HUDEP-2 (cell line): ENCODE measurements at regions not wholly inside any gene's neighbourhood (a gene's known extent, or its start where the extent isn't known, plus 50 kb on each side); places are given as distances from the start of the nearest gene placed in this dataset.

Experiments used
- DNase-seq, 76 experiments: peaks; one replicate each; lab custom pipeline; 2025; ENCODE audit not compliant: unreplicated experiment in 76 of 76; lab: John Stamatoyannopoulos, UW

DNA sequence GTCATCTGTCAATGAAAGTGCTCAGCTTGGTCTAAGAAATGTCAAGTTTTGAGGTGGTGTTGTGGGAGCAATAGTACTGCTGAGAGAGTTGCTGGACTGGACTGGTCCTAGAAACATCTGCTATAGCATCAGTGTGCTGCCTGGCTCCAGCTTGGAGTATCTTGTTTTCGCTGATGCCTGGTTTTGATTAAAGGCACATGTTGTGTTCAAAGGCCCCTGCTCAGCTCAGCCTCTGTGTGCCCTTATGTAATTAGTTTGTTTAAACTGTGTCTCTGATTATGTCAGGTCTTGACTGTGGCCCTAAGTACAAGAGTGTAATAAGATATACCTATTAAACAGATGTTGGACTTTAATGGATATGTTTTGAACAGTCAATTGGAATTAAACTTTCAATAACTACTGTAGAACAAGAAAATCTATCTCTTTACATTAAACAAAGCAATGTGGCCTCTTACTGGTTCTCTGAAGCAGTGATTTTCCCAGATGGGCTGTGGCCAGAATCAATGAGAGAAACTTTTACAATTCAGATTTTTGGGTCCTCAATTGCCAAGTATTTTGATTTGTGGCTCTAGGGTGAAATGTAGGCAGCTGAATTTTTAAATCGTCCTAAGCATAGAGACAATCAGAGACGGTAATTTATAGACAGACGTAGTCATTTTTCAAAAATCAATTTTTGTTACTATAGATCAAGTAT is 668.2 kb downstream of the DHX35 start:
- no peak for DNase-seq

DNA sequence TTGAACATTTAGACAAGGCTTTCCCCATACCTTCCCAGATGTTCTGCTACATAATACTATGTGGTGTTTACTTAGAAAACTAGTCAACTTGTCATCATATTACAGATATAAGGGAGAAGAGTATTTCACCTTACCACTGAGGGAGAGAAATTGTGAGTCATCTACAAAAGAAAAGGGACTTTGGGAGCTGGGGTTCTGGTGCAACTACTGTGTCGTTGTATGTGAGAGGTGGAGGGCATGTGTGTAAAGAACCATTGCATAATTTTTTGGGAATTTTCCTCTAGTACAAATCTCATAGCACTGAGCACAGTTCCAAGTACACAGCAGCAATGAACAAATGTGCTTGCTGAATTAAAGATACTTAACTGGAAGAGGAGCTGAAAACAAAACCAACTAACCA is 665.6 kb downstream of the DHX35 start:
- DNase-seq = no peak

DNA sequence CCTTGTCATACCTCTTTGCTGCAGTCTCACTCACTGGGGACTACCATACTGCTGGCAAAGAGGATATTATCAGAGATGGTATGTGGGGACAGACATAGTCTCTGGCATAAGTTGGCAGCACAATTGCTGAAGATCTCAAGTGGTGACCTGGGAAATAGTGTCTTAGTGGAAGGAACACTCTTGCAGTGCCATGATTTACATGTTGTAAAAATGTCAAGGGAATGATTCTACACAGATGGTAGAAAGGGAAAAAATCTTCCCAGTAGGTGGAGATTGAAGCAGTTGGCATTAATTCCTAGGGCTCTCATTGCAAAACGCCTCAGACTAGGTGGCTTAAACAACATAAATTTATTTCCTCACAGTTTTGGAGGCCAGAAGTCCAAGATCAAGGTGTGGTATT is 662.2 kb downstream of the DHX35 start:
- DNase-seq = no peak

DNA sequence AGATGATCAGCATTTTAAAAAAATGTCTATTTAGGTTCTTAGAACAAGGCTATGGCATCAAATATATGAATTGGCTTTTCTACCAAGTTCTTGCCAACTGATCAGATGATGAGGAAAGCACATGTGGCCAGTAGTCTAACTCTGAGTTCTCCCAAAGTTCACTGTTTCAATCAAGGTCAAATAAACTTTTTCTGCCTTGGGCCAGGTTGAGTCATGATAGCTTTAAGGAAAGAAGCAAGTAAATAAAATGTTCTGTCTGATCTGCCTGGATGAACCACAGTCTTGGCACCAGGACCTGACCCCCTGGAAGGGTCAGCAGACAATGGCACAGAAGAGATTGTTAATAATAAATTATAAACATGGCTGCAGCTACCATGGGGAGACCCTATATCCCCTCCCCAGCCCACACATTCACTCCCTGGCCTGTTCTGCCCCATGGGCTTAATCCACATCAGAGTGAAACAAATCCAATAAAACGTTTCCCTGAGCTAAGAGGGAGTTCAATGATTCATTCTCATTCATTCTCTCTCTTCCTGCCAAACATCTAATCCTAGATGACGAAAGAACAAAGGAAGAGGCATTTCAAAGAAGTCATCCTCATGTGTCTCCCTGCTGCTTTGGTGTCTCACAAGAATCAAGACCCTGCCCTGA is 661.6 kb downstream of the DHX35 start:
- DNase-seq = no peak

DNA sequence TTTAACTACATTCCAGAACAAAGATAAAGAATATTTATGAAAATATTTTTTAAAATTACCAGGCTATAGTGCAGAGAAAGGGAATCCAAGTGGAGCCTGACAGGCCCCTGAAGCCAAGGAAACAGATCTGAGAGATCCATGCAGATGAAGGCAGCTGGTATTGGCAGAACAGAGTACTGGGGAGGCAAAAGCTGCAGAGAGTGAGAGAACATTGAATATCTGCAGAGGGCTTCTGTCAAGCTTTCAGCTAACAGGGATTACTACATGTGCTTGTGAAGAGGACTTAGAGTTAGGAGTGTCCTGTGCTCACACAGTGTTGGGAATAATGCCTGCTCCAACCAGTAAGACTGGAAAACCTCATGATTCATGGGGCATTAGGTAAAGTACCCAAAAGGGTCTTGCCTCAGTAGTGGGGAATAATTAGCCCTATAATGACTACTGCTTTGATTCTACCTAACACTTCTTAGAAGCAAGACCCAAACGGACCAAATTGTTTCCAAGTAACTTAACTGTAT is 657.2 kb downstream of the DHX35 start:
- DNase-seq = no peak

DNA sequence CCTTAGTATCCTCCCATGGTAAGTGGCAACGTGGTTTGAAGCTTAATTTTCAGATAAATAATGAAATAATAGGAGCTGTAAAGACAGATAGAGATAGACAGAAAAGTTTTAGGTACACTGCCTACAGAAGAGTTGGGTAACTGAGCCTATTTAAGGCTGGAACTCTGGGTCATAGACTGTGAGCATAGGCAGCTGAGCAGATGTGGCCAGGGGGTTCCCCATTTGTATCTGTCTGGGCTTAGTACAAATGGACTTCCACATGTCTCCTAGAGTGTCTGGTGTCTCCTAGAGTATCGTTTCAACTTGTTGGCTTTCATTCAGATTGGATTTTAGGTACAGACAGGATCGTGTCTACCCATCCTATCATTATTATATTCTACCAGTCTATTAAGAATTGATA is 649.8 kb downstream of the DHX35 start:
- no peak for DNase-seq

DNA sequence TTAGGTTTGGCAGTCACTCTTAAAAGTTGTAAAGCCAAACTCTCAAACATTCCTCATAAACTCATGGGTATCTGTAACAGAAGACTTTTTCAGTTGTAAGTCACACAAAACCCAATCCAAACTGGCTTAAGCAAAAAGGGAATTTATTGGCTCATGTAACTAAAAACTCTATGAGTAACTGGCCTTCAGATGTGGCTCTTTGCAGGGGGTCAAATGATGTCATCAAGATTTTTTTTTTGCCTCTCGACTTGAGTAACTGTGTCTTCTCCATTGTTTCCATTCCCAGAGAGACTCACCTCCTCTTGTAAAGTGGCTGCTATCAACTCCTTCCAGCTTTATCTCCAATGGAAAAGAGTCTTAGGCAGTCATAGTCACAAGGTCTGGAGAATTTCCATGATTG is 645.0 kb downstream of the DHX35 start:
- no peak for DNase-seq

DNA sequence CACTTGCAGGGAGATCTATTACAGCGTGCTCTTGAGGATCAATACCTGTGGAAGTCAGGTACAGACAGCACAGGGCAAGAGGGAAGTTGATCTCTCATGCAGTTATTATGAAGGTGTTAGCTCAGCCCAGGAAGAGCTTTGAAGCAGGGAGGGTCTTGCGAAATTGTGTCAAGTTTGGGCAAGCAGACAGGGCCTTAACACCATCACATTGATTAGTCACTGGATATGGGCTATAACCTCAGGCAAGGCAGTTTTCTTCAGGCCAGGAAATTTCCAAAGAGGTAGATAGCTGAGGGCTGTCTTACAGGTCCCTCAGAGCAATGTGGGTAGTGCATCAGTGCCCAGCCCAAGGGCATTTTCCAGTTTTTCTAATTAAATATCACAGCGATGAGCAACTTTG is 643.8 kb downstream of the DHX35 start:
- no peak for DNase-seq

DNA sequence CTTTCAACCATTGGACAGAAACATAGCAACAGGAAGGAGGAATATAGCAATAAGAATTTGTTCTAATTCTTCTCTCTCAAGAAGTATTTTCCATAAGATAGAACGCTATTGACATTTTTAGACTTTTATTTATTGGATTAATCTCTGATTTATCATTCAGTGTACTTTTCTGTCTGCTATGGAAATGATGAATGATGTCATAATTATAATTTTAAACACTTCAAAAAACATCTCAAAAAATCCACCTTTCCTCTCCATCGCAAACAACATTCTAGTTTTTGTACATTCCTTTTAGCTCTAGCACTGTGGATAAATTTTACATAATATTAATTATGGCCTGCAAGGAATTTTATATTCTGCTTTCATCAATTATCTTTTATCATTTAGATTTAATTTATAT is 643.2 kb downstream of the DHX35 start:
- no peak for DNase-seq

DNA sequence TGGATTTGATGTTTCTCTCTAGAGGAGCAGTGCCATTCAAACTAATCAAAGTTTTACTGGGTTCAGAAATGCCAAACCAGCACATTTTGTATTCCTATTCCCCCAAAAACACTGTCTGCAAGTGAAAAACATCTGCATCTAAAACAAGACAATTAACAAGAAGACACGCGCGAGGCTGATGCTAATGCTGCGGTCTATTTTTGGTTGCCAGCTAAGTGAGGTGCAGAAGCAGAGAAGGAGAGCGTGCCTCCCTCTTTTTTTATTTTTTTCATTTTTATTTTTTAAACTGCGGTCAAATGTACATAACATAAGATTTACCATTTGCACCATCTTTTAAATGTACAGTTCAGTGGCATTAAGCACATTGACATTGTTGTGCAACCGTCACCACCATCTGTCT is 641.1 kb downstream of the DHX35 start:
- no peak for DNase-seq

DNA sequence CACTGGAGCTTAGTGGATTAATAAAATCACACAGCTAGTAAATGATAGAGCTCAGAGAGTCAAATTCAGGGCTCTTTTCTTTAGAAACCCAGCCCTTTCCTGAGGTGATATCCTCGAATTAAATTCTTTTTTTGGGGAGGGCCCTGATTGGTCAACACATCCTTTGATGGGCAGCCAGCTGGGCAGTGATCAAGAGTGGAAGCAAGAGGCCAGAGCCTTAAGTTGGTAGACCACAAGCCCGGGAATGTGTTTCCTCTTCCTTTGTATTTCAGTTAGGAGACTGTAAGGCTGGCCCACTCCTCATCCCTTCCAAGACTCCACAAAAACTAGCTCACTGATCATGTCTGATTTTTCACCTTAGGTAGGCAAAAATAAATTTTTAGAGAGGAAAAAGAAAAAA is 640.5 kb downstream of the DHX35 start:
- DNase-seq = no peak

DNA sequence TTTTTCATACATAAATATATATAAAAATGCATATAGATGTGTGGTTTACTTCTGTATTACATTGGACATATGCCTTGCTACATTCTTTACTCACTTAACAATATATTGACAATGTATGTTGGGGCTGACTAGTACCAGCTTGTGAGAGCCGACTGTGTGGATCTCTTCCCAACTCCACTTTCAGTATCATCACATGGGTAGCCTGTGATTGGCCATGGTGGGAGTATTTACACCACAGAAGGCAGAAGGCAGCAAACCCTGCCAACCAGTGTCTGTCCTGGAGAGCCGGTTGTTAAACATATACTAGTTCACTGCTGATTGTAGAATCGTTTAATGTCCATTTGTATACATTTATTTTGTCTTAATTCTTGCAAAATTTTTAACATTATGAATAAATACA is 638.7 kb downstream of the DHX35 start:
- DNase-seq = no peak

DNA sequence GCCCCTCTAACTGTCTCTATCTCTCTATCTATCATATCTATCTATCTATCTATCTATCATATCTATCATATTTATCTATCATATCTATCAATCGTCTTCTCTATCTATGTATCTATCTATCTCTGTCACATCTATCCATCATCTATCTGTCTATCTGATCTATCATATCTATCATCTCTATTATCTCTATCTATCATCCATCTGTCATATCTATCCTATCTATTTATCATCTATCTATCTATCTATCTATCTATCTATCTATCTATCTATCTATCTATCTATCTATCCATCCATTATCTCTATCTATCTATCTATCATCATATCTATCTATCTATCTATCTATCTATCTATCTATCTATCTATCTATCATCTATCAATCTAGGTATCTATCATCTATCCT is 638.0 kb downstream of the DHX35 start:
- no peak for DNase-seq

DNA sequence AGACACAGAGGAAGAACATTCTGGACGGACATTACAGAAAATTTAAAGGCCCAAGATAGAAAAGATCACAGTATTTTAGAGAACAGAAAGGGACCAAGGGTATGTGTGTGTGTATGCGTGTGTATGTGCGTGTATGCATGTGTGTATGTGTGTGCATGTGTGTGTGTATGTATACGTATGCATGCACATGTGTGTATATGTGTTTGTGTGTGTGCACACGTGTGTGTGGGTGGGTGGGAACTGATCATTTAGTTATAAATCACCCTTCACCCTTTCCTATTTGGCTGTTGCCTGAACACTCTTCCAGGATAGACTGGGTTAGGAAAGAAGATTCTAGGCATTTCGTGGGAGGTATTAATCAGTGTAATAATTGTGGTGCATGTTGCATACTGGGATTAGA is 634.4 kb downstream of the DHX35 start:
- DNase-seq = no peak

DNA sequence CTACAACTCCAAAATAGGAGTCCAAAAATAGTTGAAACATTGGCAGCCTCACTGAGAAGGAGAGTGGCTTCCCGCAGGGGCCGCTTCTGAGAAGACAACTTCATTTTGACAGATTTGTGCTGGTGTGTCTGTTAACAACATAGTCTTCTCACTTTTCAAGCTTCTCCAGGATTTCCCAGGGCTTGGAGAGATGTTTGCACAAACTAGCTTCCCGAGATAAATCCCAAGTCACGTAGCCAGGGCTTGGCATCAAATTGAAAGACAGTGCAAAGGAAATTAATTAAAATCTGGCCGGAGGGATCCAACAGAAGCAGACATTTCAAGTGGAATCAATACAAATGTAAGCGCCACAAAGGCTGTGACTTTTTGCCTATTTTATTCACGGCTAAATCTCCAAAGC is 630.2 kb downstream of the DHX35 start:
- no peak for DNase-seq

DNA sequence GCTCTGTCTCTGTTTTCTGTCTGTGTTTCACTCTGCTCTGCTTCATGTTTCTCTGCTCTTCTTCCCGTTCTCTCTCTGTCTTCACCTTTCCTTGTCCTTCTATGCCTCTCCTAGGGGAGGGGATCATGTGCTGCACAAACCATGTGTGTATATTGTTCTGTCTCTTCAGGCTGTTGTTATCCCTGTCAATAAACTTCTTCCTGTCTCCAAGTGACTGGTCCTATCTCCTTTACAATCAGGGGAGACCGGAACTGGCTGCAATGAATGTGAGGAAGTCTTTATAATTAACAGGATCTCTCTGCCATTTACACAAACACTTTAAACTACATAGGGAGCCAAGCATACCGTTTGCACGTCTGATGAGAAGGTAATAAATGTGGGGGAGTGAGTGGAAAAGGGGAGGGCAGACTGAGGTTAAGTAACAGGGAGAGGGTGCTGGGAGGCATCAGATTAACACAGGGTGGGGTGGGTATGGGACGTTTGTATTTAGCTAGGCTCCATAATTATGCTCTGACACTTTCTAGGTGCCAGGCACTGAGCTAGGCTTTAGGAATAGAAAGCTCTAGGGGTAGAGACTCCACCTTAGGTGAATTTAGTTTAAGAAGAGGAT is 626.1 kb downstream of the DHX35 start:
- no peak for DNase-seq

DNA sequence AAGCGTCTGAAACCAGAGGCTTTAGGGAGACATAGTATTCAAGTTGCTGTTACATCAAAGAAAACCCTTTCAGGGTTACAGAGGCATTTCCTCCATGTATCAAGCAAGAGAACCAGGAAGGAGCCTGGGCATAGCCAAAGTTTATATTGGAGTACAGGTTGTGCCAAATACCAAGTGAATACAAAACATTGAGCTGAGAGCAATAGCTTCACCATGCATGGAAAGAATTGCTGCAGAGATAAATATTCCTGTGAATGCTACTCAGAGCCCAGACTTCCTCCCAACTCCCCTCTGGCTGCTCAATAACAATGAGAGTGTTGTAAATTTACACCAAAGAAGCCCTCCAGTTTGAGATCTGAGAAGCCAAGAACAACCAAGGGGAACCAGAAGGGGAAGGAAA is 618.9 kb downstream of the DHX35 start:
- DNase-seq = no peak

DNA sequence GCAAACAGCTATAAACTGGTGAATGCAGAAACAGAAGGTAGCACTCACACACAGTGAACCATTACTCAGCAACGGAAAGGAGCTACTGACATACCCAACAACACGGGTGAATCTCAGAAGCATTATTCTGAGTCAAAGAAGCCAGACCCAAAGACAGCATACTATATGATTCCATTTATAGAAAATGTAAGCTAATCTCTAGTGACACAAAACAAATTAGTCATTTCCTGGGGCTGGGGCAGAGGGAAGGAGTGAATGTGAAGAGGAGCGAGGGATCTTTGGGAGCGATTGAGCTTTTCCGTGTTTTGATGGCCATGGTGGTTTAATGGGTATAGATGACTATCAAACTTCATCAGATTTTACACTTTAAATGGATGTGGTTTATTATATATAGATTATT is 614.6 kb downstream of the DHX35 start:
- no peak for DNase-seq

DNA sequence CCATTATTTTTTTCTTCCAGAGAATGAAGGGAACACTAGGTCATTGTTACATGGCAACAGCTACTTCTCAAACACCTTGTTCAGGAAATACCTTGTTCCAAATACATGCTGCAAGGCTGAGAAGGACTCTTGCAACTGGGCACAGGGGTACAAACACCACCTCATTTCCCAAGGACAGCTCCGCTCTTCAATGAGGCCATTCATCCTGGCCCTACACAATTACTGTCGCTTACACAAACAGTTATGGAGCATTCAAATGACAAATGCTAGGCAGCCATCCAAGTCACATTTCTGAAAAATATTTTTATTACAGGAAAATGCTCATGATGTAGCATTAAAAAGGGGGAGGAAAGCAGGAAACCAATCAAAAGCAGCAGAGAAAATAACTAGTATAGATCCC is 611.9 kb downstream of the DHX35 start:
- no peak for DNase-seq

DNA sequence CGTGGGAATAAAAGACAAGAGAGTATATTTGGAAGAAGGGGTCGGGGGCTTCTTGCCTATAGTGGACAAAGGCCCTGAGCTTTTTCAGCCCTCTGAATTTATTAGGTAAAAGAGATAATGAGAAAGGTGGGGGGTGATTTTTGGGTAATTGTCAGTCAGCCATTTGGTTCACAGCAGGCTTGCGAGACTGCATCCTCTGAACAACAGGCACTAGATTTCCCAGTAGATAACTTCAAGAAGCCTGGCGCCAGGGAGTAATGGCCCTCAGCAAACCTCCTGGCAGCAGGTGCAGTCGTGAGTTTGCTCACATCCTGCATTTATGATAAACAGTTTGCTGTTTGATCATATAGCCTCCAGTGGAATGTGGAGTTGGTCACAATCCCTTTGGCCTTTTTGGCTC is 609.0 kb downstream of the DHX35 start:
- DNase-seq = no peak

DNA sequence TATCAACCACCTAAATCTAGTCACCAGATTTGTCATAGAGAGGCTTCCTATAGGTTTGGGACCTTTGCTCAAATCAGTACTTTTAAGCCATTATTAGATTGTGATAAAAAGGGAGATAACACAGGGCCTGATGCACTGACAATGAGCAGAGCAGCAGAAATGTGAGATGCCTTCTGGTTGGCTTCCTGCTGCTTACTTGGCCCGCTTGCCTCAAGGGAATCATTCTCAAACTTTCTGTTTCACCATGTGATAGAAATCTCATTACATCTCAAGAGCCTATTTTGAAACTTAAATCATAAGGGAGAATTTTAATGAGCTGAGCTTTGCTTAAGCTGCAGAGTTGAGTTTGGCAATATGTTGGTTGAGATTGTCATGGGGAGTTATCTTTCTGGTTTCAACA is 606.0 kb downstream of the DHX35 start:
- DNase-seq = no peak

DNA sequence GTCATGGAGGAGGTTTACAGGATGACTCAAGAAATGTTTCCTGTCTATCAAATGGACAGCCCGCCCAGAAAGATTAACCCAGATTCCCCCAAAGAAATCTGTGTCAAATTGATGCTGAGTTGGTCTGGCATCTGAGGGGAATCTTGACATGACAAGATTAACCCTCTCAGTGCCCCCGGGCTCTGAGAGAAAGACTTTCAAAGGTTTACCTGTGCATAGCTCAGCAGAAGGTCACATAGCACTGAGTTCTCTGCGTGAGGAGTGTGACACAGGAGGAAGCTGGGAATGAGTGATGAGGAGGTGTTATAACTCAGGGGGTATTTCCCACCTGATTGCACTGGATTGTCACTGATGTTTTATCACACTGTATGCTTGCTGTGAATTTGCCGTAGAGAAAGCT is 601.2 kb downstream of the DHX35 start:
- no peak for DNase-seq
